GM12864 (cell line): ENCODE measurements at regions not wholly inside any gene's neighbourhood (a gene's known extent, or its start where the extent isn't known, plus 50 kb on each side); places are given as distances from the start of the nearest gene placed in this dataset.

ENCODE experiments used
- DNase-seq: peaks from one replicate; pipeline ENCODE4 v3.0.0-alpha.2; 2011; ENCODE audit warnings: low read depth
- H3K4me3 ChIP-seq: 2 replicates; pipeline ENCODE4 v1.5.1; 2011; ENCODE audit warnings: mild to moderate bottlenecking, low read depth, low read length, control low read depth
- CTCF ChIP-seq: IDR thresholded peaks from 2 replicates; pipeline ENCODE4 v1.5.1; 2011; ENCODE audit warnings: low read depth, mild to moderate bottlenecking, moderate library complexity, low read length, control low read depth, inconsistent platforms; ENCODE audit errors: missing control alignments

- no peak for DNase-seq
- no peak overlapping the region for H3K4me3 ChIP-seq
- no peak for TF ChIP-seq CTCF
Measured at GRCh38 chr2:79387431-79387830, 125.4 kb upstream of the CTNNA2 start.

- TF ChIP-seq CTCF: no peak
- H3K4me3 ChIP-seq: no peak overlapping the region
- no peak for DNase-seq
Measured at GRCh38 chr2:79383681-79384080, 129.2 kb upstream of the CTNNA2 start.

- no peak overlapping the region for H3K4me3 ChIP-seq
- TF ChIP-seq CTCF: no peak
- no peak for DNase-seq
Measured at GRCh38 chr2:79375817-79376216, 137.0 kb upstream of the CTNNA2 start.

GRCh38 chr2:79373358-79374130 is 139.3 kb upstream of the CTNNA2 start:
- DNase-seq: no peak
- no peak overlapping the region for H3K4me3 ChIP-seq
- no peak for TF ChIP-seq CTCF

- no peak for TF ChIP-seq CTCF
- H3K4me3 ChIP-seq: no peak overlapping the region
- no peak for DNase-seq
Measured at GRCh38 chr2:79370976-79371538, 141.8 kb upstream of the CTNNA2 start.

GRCh38 chr2:79369127-79369526 is 143.7 kb upstream of the CTNNA2 start:
- no peak for DNase-seq
- H3K4me3 ChIP-seq: no peak overlapping the region
- TF ChIP-seq CTCF: no peak

GRCh38 chr2:79368116-79368630 is 144.7 kb upstream of the CTNNA2 start:
- TF ChIP-seq CTCF: no peak
- no peak overlapping the region for H3K4me3 ChIP-seq
- no peak for DNase-seq
